ENCODE measurements at regions not wholly inside any gene's neighbourhood (a gene's known extent, or its start where the extent isn't known, plus 50 kb on each side); places are given as distances from the start of the nearest gene placed in this dataset.
A peak's percentile ranks its signal among the peaks of the same experiment; 100 is the strongest.

DNA sequence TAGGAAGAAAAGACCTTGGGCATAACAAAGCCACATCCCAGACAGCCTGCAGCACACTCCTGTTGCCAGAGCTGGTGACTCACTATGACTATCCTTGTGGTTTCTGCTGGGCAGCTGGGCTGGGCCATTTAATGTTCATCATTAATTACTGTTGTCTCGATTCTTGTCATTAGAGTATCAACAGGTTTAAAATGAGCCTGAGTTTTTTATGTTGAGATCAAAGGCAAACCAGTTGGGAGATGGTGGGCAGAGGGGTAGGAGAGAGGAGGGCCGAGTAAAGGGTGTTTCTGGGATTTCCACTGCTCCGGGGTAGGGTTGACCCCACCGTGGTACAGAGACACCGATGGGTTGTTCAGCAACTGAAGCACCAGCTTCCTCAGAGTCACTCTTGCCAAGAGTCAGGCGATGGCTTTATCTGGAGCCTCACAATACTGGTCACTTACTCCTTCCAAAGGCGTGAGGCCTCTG, 128.7 kb upstream of the LYZL1 start:
- Histone ChIP-seq H3K4me1 (no peaks in the 10 kb centered on the region), H3K27ac (no peak overlapping the region), H3K36me3 (no peaks in the 10 kb centered on the region), H3K4me3 (no peak overlapping the region), H3K27me3 (no peaks in the 10 kb centered on the region), H3K9me3 (peaks cover 0 to 9% (median 7%) of the 10 kb centered on the region in 4 donors)
- WGBS, 5 donors = 74 to 87% (median 84%) methylated on average over 7 of the region's 7 CpGs
- intact Hi-C loops (cut with DNase I; ENCODE audit: low total_unique reads) = no loop called here
- TF ChIP-seq POLR2AphosphoS5 (IDR thresholded peaks at IDR 0.05) (no peak), POLR2A (IDR thresholded peaks at IDR 0.05) (no peak), EP300 (IDR thresholded peaks at IDR 0.05) (no peak)
- TF ChIP-seq, protein P1, sequence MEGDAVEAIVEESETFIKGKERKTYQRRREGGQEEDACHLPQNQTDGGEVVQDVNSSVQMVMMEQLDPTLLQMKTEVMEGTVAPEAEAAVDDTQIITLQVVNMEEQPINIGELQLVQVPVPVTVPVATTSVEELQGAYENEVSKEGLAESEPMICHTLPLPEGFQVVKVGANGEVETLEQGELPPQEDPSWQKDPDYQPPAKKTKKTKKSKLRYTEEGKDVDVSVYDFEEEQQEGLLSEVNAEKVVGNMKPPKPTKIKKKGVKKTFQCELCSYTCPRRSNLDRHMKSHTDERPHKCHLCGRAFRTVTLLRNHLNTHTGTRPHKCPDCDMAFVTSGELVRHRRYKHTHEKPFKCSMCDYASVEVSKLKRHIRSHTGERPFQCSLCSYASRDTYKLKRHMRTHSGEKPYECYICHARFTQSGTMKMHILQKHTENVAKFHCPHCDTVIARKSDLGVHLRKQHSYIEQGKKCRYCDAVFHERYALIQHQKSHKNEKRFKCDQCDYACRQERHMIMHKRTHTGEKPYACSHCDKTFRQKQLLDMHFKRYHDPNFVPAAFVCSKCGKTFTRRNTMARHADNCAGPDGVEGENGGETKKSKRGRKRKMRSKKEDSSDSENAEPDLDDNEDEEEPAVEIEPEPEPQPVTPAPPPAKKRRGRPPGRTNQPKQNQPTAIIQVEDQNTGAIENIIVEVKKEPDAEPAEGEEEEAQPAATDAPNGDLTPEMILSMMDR (IDR thresholded peaks at IDR 0.05) = no peak
- no peak for DNase-seq

DNA sequence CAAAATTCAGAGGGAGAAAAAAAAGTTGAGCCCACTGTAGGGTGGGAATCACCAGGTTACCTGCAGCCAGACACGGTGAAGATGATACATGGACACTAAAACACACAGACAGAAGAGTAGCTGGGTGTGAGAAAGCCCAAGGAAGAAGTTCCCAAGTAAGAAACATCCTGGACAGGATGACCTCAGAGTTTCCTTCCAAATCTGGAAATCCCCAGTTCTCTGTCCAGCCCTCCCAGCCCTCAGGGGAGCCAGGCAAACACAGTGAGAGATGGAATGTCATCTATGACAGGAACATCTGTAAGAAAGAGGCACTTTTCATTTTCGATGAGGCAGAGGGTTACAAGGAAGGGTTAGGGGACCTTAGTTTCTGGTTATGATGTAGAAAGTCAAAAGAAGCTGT, 125.1 kb upstream of the LYZL1 start:
- H3K9me3 ChIP-seq = peaks cover 0 to 15% (median 10%) of the 10 kb centered on the region in 4 donors
- DNase-seq = peak in 1 of 2 donors; percentile 18
- H3K27me3 ChIP-seq = no peaks in the 10 kb centered on the region
- no peak for TF ChIP-seq EP300 (IDR thresholded peaks at IDR 0.05)
- no peak for TF ChIP-seq POLR2AphosphoS5 (IDR thresholded peaks at IDR 0.05)
- TF ChIP-seq, protein P1 (IDR thresholded peaks at IDR 0.05) = no peak
- TF ChIP-seq POLR2A (IDR thresholded peaks at IDR 0.05) = no peak
- H3K36me3 ChIP-seq = no peaks in the 10 kb centered on the region
- H3K4me3 ChIP-seq = no peak overlapping the region
- no peaks in the 10 kb centered on the region for H3K4me1 ChIP-seq
- H3K27ac ChIP-seq = no peak overlapping the region
- intact Hi-C loops (cut with DNase I; ENCODE audit: low total_unique reads) = no loop called here
- 62 to 82% (median 73%) methylated on average over 2 of the region's 2 CpGs for WGBS, 5 donors

DNA sequence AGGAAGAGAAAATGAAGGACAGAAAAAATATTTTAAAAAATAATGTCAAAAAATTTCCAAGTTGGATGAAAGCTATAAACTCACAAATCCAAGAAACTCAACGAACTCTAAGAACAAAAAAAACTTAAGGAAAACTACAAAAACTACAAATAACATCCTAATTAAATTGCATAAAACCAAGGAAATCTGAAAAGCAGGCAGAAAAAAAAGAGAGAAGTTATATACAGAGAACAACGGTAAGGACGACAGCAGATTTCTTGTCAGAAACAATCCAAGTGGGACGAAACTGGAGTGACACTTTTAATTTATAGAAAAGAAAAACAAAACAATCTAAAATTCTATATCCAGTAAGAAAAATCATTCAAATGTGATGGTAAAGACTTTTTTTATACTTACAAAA, 122.2 kb upstream of the LYZL1 start:
- TF ChIP-seq POLR2A (IDR thresholded peaks at IDR 0.05) (no peak), POLR2AphosphoS5 (IDR thresholded peaks at IDR 0.05) (no peak), EP300 (IDR thresholded peaks at IDR 0.05) (no peak)
- TF ChIP-seq, protein P1 (IDR thresholded peaks at IDR 0.05) = no peak
- Histone ChIP-seq H3K27me3 (no peaks in the 10 kb centered on the region), H3K36me3 (no peaks in the 10 kb centered on the region), H3K4me3 (no peak overlapping the region), H3K4me1 (no peaks in the 10 kb centered on the region), H3K27ac (no peak overlapping the region), H3K9me3 (peaks cover 0 to 41% (median 25%) of the 10 kb centered on the region in 4 donors)
- 79 to 89% (median 85%) methylated on average over 4 of the region's 4 CpGs for WGBS, 5 donors
- intact Hi-C loops (cut with DNase I; ENCODE audit: low total_unique reads) = no loop called here
- no peak for DNase-seq

DNA sequence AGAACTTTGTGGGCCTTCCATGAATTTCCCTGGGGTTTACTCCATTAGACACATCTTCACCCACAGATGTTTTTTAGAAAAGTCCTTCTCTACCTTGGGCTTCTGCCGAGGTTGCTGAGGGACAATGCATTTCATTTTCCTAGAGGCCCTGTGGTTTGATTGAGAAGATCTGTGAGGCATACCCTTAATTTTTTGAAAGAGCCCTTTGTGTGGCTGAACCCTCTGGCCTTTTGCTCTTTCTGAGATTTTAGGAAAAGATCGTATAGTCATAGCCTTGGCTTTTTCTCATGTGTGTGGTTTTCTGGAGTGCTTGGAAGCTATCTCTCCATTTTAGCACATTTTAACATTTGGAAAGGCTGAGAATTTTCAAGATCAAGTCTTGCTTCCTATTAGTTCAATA, 119.8 kb upstream of the LYZL1 start:
- H3K4me1 ChIP-seq = no peaks in the 10 kb centered on the region
- peaks cover 0 to 42% (median 25%) of the 10 kb centered on the region in 4 donors for H3K9me3 ChIP-seq
- WGBS, 5 donors = 64 to 96% (median 82%) methylated on average over 2 of the region's 2 CpGs
- H3K36me3 ChIP-seq = no peaks in the 10 kb centered on the region
- no peaks in the 10 kb centered on the region for H3K27me3 ChIP-seq
- DNase-seq = no peak
- no peak overlapping the region for H3K4me3 ChIP-seq
- H3K27ac ChIP-seq = no peak overlapping the region
- TF ChIP-seq POLR2AphosphoS5 (IDR thresholded peaks at IDR 0.05) (no peak), EP300 (IDR thresholded peaks at IDR 0.05) (no peak), POLR2A (IDR thresholded peaks at IDR 0.05) (no peak)
- TF ChIP-seq, protein P1 (IDR thresholded peaks at IDR 0.05) = no peak
- intact Hi-C loops (cut with DNase I; ENCODE audit: low total_unique reads) = no loop called here

All from stomach (tissue), 8 donors.